Heart left ventricle (tissue), 16 donors: ENCODE measurements at regions not wholly inside any gene's neighbourhood (a gene's known extent, or its start where the extent isn't known, plus 50 kb on each side); places are given as distances from the start of the nearest gene placed in this dataset.
A peak's percentile ranks its signal among the peaks of the same experiment; 100 is the strongest.
"Not testable (repeated sequence)": the region's sequence is repeated elsewhere in the genome, so short reads cannot be mapped to it uniquely, and the experiment has no call there.

Source experiments
- ATAC-seq, 4 donors: fragments of 200-7000 bp; cut with Tn5 transposase; one replicate each; pipeline ENCODE4 v1.9.1; 2020 to 2022; ENCODE audit warnings: moderate library complexity in 4 of 4, mild to moderate bottlenecking in 3 of 4, moderate number of reproducible peaks in 1 of 4
- DNase-seq, 5 donors: peaks; one replicate each; pipeline ENCODE4 v3.0.0-alpha.2; 2020
- H3K27ac ChIP-seq, 12 donors: fragments of 200-600 bp; sonication (generic) in 4 of 12; one replicate each; pipeline versions ENCODE4 v1.5.0 to v1.8.0; 2016 to 2022; ENCODE audit warnings: mild to moderate bottlenecking in 2 of 12
- H3K27me3 ChIP-seq, 9 donors: fragments of 200-600 bp; sonication (generic) in 2 of 9; one replicate each; pipeline versions ENCODE4 v1.5.1 to v1.8.0; 2016 to 2022; ENCODE audit warnings: mild to moderate bottlenecking in 3 of 9
- H3K36me3 ChIP-seq, 9 donors: fragments of 200-600 bp; sonication (generic) in 2 of 9; one replicate each; pipeline versions ENCODE4 v1.5.0 to v1.8.0; 2018 to 2022; ENCODE audit warnings: mild to moderate bottlenecking in 2 of 9
- H3K4me1 ChIP-seq, 12 donors: fragments of 200-600 bp; sonication (generic) in 4 of 12; one replicate each; pipeline versions ENCODE4 v1.5.0 to v1.8.0; 2016 to 2022; ENCODE audit warnings: mild to moderate bottlenecking in 3 of 12
- H3K4me3 ChIP-seq, 12 donors: fragments of 200-600 bp; sonication (generic) in 4 of 12; one replicate each; pipeline versions ENCODE4 v1.5.0 to v1.8.0; 2017 to 2022; ENCODE audit warnings: mild to moderate bottlenecking in 9 of 12, moderate library complexity in 4 of 12
- H3K9me3 ChIP-seq, 12 donors: fragments of 200-600 bp; sonication (generic) in 4 of 12; one replicate each; pipeline versions ENCODE4 v1.5.0 to v1.8.0; 2016 to 2022; ENCODE audit warnings: mild to moderate bottlenecking in 1 of 12
- CTCF ChIP-seq, 12 donors: fragments of 200-600 bp; sonication (generic) in 4 of 12; IDR thresholded peaks; one replicate each; pipeline versions ENCODE4 v1.5.0 to v1.8.0; 2018 to 2022; ENCODE audit warnings: antibody characterized with exemption in 12 of 12, mild to moderate bottlenecking in 5 of 12
- POLR2A ChIP-seq, 2 donors: fragments of 450-650 bp; IDR thresholded peaks; one replicate each; pipeline ENCODE4 v1.6.1; 2017; ENCODE audit warnings: antibody characterized with exemption in 2 of 2, mild to moderate bottlenecking in 2 of 2, moderate library complexity in 2 of 2
- WGBS, 4 donors: extraction: QIAGEN DNeasy Blood & Tissue Kit in 2 of 4; methylation state at CpG; one replicate each; pipeline versions ENCODE4 v1.1.5 to v1.1.7; 2013 to 2018; 5-methylcytosine and 5-hydroxymethylcytosine counted together
- intact Hi-C, 10 donors: fragments of 100-400 bp; cut with DNase I; formaldehyde crosslinking; loops; one replicate each; pipeline versions ENCODE4 v1.11.1 to v1.14.2; 2022
- donor health status: ischemic (EF 13 %, LVEDD 7.1; RV severe dilation, severe dysfunction).
- donor health status: healthy with polysubstance abuse.
- donor health status: DM: no; HTN: yes; CAD: no.
- donor health status: DM: no; HTN: no; CAD: no.
- donor health status: ischemic (EF 25% LVEDD 6.9; RV normal size, moderate dysfunction).
- donor health status: ischemic (EF 25% LVEDD 5.7; RV mildly dilated, moderate dysfunction).
- donor health status: healthy.
- donor health status: DM: yes; HTN: yes; CAD: no.
- donor health status: ischemic (EF 35%, LVEDD 5.7; RV mildly dilated, moderate dysfunction).
- donor health status: nonischemic (EF 11% LVEDD 7.7; RV severe dilation, severe dysfunction).
- donor health status: DM: yes; HTN: yes; CAD: no.
- donor health status: PGD.
- donor health status: ischemic (EF 29% LVEDD 5.4; RV normal size, mild dysfunction).
- donor health status: nonischemic (EF 23%, LVEDD 6.1; RV moderate dilation, normal function).

- peaks cover 0 to 8% (median 0%) of the 10 kb centered on the region in 12 donors for H3K4me1 ChIP-seq
- no peaks in the 10 kb centered on the region for H3K27me3 ChIP-seq
- DNase-seq (no peak), ATAC-seq (peak in 1 of 4 donors; percentile 58)
- peak overlapping the region in 2 of 12 donors; percentile 14 to 33 for H3K27ac ChIP-seq
- H3K36me3 ChIP-seq: no peaks in the 10 kb centered on the region
- H3K9me3 ChIP-seq: no peaks in the 10 kb centered on the region
- TF ChIP-seq POLR2A (IDR thresholded peaks at IDR 0.05): no peak
- no peak for TF ChIP-seq CTCF (IDR thresholded peaks at IDR 0.05)
- intact Hi-C loops: loop anchor here in 4 of 10 donors (2.0 to 10.0 kb wide), 5 partner anchors 69 to 203 kb away; no protein-coding TSS in a partner anchor
- H3K4me3 ChIP-seq: no peak overlapping the region
These were observed 78.3 kb upstream of the PSMA6 start for GRCh38 chr14:35213869-35214387.

- intact Hi-C loops: loop anchor here in 4 of 10 donors (2.0 to 10.0 kb wide), 5 partner anchors 70 to 203 kb away; no protein-coding TSS in a partner anchor
- H3K27ac ChIP-seq: peak overlapping the region in 2 of 12 donors; percentile 14 to 33
- H3K4me1 ChIP-seq, H3K9me3 ChIP-seq, H3K27me3 ChIP-seq, H3K36me3 ChIP-seq, H3K4me3 ChIP-seq, DNase-seq, ATAC-seq: not testable (repeated sequence)
- WGBS, 4 donors: 85 to 91% (median 90%) methylated on average over 4 of the region's 4 CpGs
These were observed 77.8 kb upstream of the PSMA6 start for GRCh38 chr14:35214402-35214801.

- 69 to 75% (median 71%) methylated on average over 5 of the region's 5 CpGs for WGBS, 4 donors
- ATAC-seq (peak in 3 of 4 donors; percentile 52 to 64 (median 59)), DNase-seq (no peak)
- Histone ChIP-seq H3K9me3 (no peaks in the 10 kb centered on the region), H3K4me1 (peaks cover 0 to 8% (median 0%) of the 10 kb centered on the region in 12 donors), H3K27me3 (no peaks in the 10 kb centered on the region), H3K4me3 (no peak overlapping the region), H3K27ac (peak overlapping the region in 1 of 12 donors; percentile 14), H3K36me3 (no peaks in the 10 kb centered on the region)
- intact Hi-C loops: loop anchor here in 7 of 10 donors (2.0 to 10.0 kb wide), 5 partner anchors 70 to 200 kb away; no protein-coding TSS in a partner anchor
- TF ChIP-seq POLR2A (IDR thresholded peaks at IDR 0.05) (no peak), CTCF (IDR thresholded peaks at IDR 0.05) (peak; percentile 28 to 70 (median 60))
These were observed 76.9 kb upstream of the PSMA6 start for GRCh38 chr14:35215110-35215813.

GRCh38 chr14:35218176-35218575 lies 74.0 kb upstream of the PSMA6 start:
- not testable (repeated sequence) for H3K9me3 ChIP-seq, H3K4me3 ChIP-seq, DNase-seq, ATAC-seq, H3K27me3 ChIP-seq, H3K36me3 ChIP-seq, H3K4me1 ChIP-seq, H3K27ac ChIP-seq
- WGBS, 4 donors: 91 to 98% (median 95%) methylated on average over 2 of the region's 2 CpGs
- intact Hi-C loops: loop anchor here in 6 of 10 donors (2.0 to 10.0 kb wide), 4 partner anchors 73 to 195 kb away; no protein-coding TSS in a partner anchor

- Histone ChIP-seq H3K4me3 (no peak overlapping the region), H3K27ac (no peak overlapping the region), H3K27me3 (no peaks in the 10 kb centered on the region), H3K4me1 (peaks cover 0 to 7% (median 2%) of the 10 kb centered on the region in 12 donors), H3K9me3 (no peaks in the 10 kb centered on the region), H3K36me3 (no peaks in the 10 kb centered on the region)
- intact Hi-C loops: loop anchor here in 6 of 10 donors (2.0 to 10.0 kb wide), 4 partner anchors 74 to 194 kb away; no protein-coding TSS in a partner anchor
- TF ChIP-seq CTCF (IDR thresholded peaks at IDR 0.05): no peak
- no peak for TF ChIP-seq POLR2A (IDR thresholded peaks at IDR 0.05)
- 94 to 98% (median 98%) methylated on average over 4 to 6 of the region's 6 CpGs for WGBS, 4 donors
- ATAC-seq (no peak), DNase-seq (no peak)
These were observed 73.2 kb upstream of the PSMA6 start for GRCh38 chr14:35218963-35219362.
